Glutamatergic neuron (in vitro differentiated cells): ENCODE measurements at regions not wholly inside any gene's neighbourhood (a gene's known extent, or its start where the extent isn't known, plus 50 kb on each side); places are given as distances from the start of the nearest gene placed in this dataset.

Source experiments
- DNase-seq: peaks from one replicate; pipeline ENCODE4 v3.0.0; 2022
- H3K27ac Mint-ChIP-seq: one replicate; pipeline ENCODE4 v1.8.0; 2020; ENCODE audit warnings: mild to moderate bottlenecking, mixed read lengths, inconsistent platforms; ENCODE audit not compliant: unreplicated experiment
- H3K27me3 Mint-ChIP-seq: one replicate; pipeline ENCODE4 v1.8.0; 2020; ENCODE audit warnings: mild to moderate bottlenecking, moderate library complexity, mixed read lengths, inconsistent platforms; ENCODE audit not compliant: unreplicated experiment
- H3K36me3 Mint-ChIP-seq: one replicate; pipeline ENCODE4 v1.8.0; 2020; ENCODE audit warnings: mild to moderate bottlenecking, mixed read lengths, inconsistent platforms; ENCODE audit not compliant: unreplicated experiment
- H3K4me1 Mint-ChIP-seq: one replicate; pipeline ENCODE4 v1.8.0; 2020; ENCODE audit warnings: mild to moderate bottlenecking, low read depth, mixed read lengths, inconsistent platforms; ENCODE audit not compliant: unreplicated experiment
- H3K4me3 Mint-ChIP-seq: one replicate; pipeline ENCODE4 v1.8.0; 2020; ENCODE audit warnings: mild to moderate bottlenecking, mixed read lengths, inconsistent platforms; ENCODE audit not compliant: unreplicated experiment
- H3K9me3 Mint-ChIP-seq: one replicate; pipeline ENCODE4 v1.8.0; 2020; ENCODE audit warnings: mild to moderate bottlenecking, moderate library complexity, mixed read lengths, inconsistent platforms; ENCODE audit not compliant: unreplicated experiment
- CTCF ChIP-seq: fragments of 200-600 bp; sonication (generic); IDR thresholded peaks from one replicate; pipeline ENCODE4 v1.5.0; 2021; ENCODE audit not compliant: partially characterized antibody, unreplicated experiment

GRCh38 chr11:69911310-69912160, 92.3 kb upstream of the FGF3 start:
- no peaks in the 10 kb centered on the region for H3K36me3 Mint-ChIP-seq
- no peak overlapping the region for H3K27ac Mint-ChIP-seq
- H3K9me3 Mint-ChIP-seq, result peaks cover 5% of the 10 kb centered on the region
- H3K27me3 Mint-ChIP-seq, result peaks cover 6% of the 10 kb centered on the region
- H3K4me1 Mint-ChIP-seq, result no peaks in the 10 kb centered on the region
- no peak for TF ChIP-seq CTCF
- H3K4me3 Mint-ChIP-seq, result no peak overlapping the region
- peak; percentile 19 for DNase-seq

- Mint-ChIP-seq H3K4me3 (no peak overlapping the region), H3K4me1 (no peaks in the 10 kb centered on the region), H3K9me3 (peaks cover 5% of the 10 kb centered on the region), H3K27me3 (peaks cover 6% of the 10 kb centered on the region), H3K36me3 (no peaks in the 10 kb centered on the region), H3K27ac (no peak overlapping the region)
- DNase-seq, result peak; percentile 15
- TF ChIP-seq CTCF, result no peak
Observed at GRCh38 chr11:69912161-69912910, 93.1 kb upstream of the FGF3 start.

- Mint-ChIP-seq H3K4me1 (no peaks in the 10 kb centered on the region), H3K4me3 (no peak overlapping the region), H3K27me3 (peaks cover 7% of the 10 kb centered on the region), H3K9me3 (peaks cover 5% of the 10 kb centered on the region), H3K36me3 (no peaks in the 10 kb centered on the region), H3K27ac (no peak overlapping the region)
- TF ChIP-seq CTCF, result no peak
- peak; percentile 12 for DNase-seq
Observed at GRCh38 chr11:69912911-69913451, 93.8 kb upstream of the FGF3 start.

GRCh38 chr11:69913591-69914285, 94.5 kb upstream of the FGF3 start:
- no peak overlapping the region for H3K27ac Mint-ChIP-seq
- DNase-seq, result peak; percentile 20
- TF ChIP-seq CTCF, result no peak
- H3K36me3 Mint-ChIP-seq, result no peaks in the 10 kb centered on the region
- H3K4me3 Mint-ChIP-seq, result no peak overlapping the region
- peaks cover 8% of the 10 kb centered on the region for H3K27me3 Mint-ChIP-seq
- H3K9me3 Mint-ChIP-seq, result peaks cover 5% of the 10 kb centered on the region
- H3K4me1 Mint-ChIP-seq, result no peaks in the 10 kb centered on the region
